Neural progenitor cell (in vitro differentiated cells): ENCODE measurements at regions not wholly inside any gene's neighbourhood (a gene's known extent, or its start where the extent isn't known, plus 50 kb on each side); places are given as distances from the start of the nearest gene placed in this dataset.
"Not testable (repeated sequence)": the region's sequence is repeated elsewhere in the genome, so short reads cannot be mapped to it uniquely, and the experiment has no call there.

Experiments used
- EZH2 ChIP-seq: fragments of 200-600 bp; sonication (generic); IDR thresholded peaks from 2 replicates; pipeline ENCODE4 v1.6.1; 2017; ENCODE audit warnings: antibody characterized with exemption, mild to moderate bottlenecking, moderate library complexity
- TF ChIP-seq, protein P1 (sequence below): fragments of 200-600 bp; sonication (generic); IDR thresholded peaks from 2 replicates; pipeline ENCODE4 v1.5.1; 2017; ENCODE audit warnings: antibody characterized with exemption, mild to moderate bottlenecking

GRCh38 chr20:29309481-29309880, 1948.0 kb upstream of the DEFB115 start:
- TF ChIP-seq, protein P1, sequence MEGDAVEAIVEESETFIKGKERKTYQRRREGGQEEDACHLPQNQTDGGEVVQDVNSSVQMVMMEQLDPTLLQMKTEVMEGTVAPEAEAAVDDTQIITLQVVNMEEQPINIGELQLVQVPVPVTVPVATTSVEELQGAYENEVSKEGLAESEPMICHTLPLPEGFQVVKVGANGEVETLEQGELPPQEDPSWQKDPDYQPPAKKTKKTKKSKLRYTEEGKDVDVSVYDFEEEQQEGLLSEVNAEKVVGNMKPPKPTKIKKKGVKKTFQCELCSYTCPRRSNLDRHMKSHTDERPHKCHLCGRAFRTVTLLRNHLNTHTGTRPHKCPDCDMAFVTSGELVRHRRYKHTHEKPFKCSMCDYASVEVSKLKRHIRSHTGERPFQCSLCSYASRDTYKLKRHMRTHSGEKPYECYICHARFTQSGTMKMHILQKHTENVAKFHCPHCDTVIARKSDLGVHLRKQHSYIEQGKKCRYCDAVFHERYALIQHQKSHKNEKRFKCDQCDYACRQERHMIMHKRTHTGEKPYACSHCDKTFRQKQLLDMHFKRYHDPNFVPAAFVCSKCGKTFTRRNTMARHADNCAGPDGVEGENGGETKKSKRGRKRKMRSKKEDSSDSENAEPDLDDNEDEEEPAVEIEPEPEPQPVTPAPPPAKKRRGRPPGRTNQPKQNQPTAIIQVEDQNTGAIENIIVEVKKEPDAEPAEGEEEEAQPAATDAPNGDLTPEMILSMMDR, result not testable (repeated sequence)
- not testable (repeated sequence) for TF ChIP-seq EZH2
